GM23338 (cell line): ENCODE measurements at regions not wholly inside any gene's neighbourhood (a gene's known extent, or its start where the extent isn't known, plus 50 kb on each side); places are given as distances from the start of the nearest gene placed in this dataset.

Experiments
- ATAC-seq: fragments of 200-7000 bp; cut with Tn5 transposase; 3 replicates; pipeline ENCODE4 v1.9.1; 2020
- DNase-seq: peaks from one replicate; pipeline ENCODE4 v3.0.0-alpha.2; 2015; ENCODE audit warnings: low spot score
- H2AFZ ChIP-seq: fragments of 200-600 bp; sonication (generic); 2 replicates; pipeline ENCODE4 v1.8.0; 2016; ENCODE audit warnings: antibody characterized with exemption, mild to moderate bottlenecking, moderate library complexity
- H3F3A ChIP-seq: fragments of 200-600 bp; sonication (generic); replicated peaks from 2 replicates; pipeline ENCODE4 v1.8.0; 2017; ENCODE audit warnings: antibody characterized with exemption, mixed run types, low read depth
- H3K27ac ChIP-seq: fragments of 200-600 bp; sonication (generic); 2 replicates; pipeline ENCODE4 v1.6.1; 2016; ENCODE audit warnings: low read depth
- H3K27me3 ChIP-seq: fragments of 200-600 bp; sonication (generic); 2 replicates; pipeline ENCODE4 v1.8.0; 2016; ENCODE audit warnings: mild to moderate bottlenecking, mixed run types, moderate library complexity; ENCODE audit not compliant: insufficient read depth
- H3K36me3 ChIP-seq: fragments of 200-600 bp; sonication (generic); 2 replicates; pipeline ENCODE4 v1.8.0; 2016; ENCODE audit warnings: mild to moderate bottlenecking; ENCODE audit not compliant: insufficient read depth
- H3K4me1 ChIP-seq: fragments of 200-600 bp; sonication (generic); 2 replicates; pipeline ENCODE4 v1.8.0; 2016; ENCODE audit warnings: mild to moderate bottlenecking, moderate library complexity; ENCODE audit not compliant: insufficient read depth
- H3K4me2 ChIP-seq: fragments of 200-600 bp; sonication (generic); 2 replicates; pipeline ENCODE4 v1.7.1; 2017; ENCODE audit warnings: mixed run types
- H3K4me3 ChIP-seq: fragments of 200-600 bp; sonication (generic); 2 replicates; pipeline ENCODE4 v1.6.1; 2016; ENCODE audit warnings: mixed run types
- H3K79me2 ChIP-seq: fragments of 200-600 bp; sonication (generic); replicated peaks from 2 replicates; pipeline ENCODE4 v1.8.0; 2017; ENCODE audit warnings: mild to moderate bottlenecking; ENCODE audit not compliant: insufficient read depth
- H3K9me2 ChIP-seq: fragments of 200-600 bp; sonication (generic); 2 replicates; pipeline ENCODE4 v1.8.0; 2017; ENCODE audit not compliant: insufficient read depth
- H4K20me1 ChIP-seq: fragments of 200-600 bp; sonication (generic); replicated peaks from 2 replicates; pipeline ENCODE4 v1.8.0; 2017; ENCODE audit warnings: mild to moderate bottlenecking; ENCODE audit not compliant: insufficient read depth
- H3K27ac Mint-ChIP-seq: 2 replicates; pipeline ENCODE4 v1.8.0; 2020; ENCODE audit warnings: inconsistent platforms, mild to moderate bottlenecking, moderate library complexity, mixed read lengths
- H3K27me3 Mint-ChIP-seq: 3 replicates; pipeline ENCODE4 v1.8.0; 2022; ENCODE audit warnings: low read depth, mild to moderate bottlenecking, moderate library complexity, mixed read lengths, inconsistent platforms; ENCODE audit not compliant: insufficient read depth, poor library complexity
- H3K36me3 Mint-ChIP-seq: 3 replicates; pipeline ENCODE4 v1.8.0; 2021; ENCODE audit warnings: low read depth, mild to moderate bottlenecking, inconsistent platforms, moderate library complexity, mixed read lengths
- H3K4me1 Mint-ChIP-seq: 3 replicates; pipeline ENCODE4 v1.8.0; 2020; ENCODE audit warnings: mild to moderate bottlenecking, inconsistent platforms, mixed read lengths
- H3K4me3 Mint-ChIP-seq: 3 replicates; pipeline ENCODE4 v1.8.0; 2021; ENCODE audit warnings: moderate library complexity, mild to moderate bottlenecking, inconsistent platforms, mixed read lengths
- H3K9me3 Mint-ChIP-seq: 3 replicates; pipeline ENCODE4 v1.8.0; 2020; ENCODE audit warnings: moderate library complexity, mild to moderate bottlenecking, inconsistent platforms, mixed read lengths
- CREB1 ChIP-seq: fragments of 250-450 bp; sonication (Bioruptor Pico); IDR thresholded peaks from 2 replicates; pipeline ENCODE4 v1.5.0; 2020; ENCODE audit warnings: low read depth, mild to moderate bottlenecking, moderate library complexity
- EZH2 ChIP-seq: fragments of 200-600 bp; sonication (generic); IDR thresholded peaks from one replicate; pipeline ENCODE4 v1.8.0; 2017; ENCODE audit warnings: antibody characterized with exemption, mild to moderate bottlenecking, low read depth; ENCODE audit not compliant: unreplicated experiment
- JUNB ChIP-seq: IDR thresholded peaks from one replicate; pipeline ENCODE4 v1.6.1; 2016; ENCODE audit warnings: antibody characterized with exemption; ENCODE audit not compliant: unreplicated experiment
- POLR2AphosphoS5 ChIP-seq: IDR thresholded peaks from 2 replicates; pipeline ENCODE4 v1.6.1; 2016; ENCODE audit warnings: antibody characterized with exemption, low read depth
- ZNF114 ChIP-seq: fragments of 250-450 bp; sonication (Bioruptor Pico); IDR thresholded peaks from 2 replicates; pipeline ENCODE4 v1.5.0; 2020; ENCODE audit warnings: mild to moderate bottlenecking, moderate library complexity
- ZNF331 ChIP-seq: fragments of 250-450 bp; sonication (Bioruptor Pico); IDR thresholded peaks from 2 replicates; pipeline ENCODE4 v1.5.0; 2020; ENCODE audit warnings: low read depth, mild to moderate bottlenecking, moderate library complexity
- TF ChIP-seq, protein P1 (sequence below): fragments of 250-450 bp; sonication (Bioruptor Pico); IDR thresholded peaks from 2 replicates; pipeline ENCODE4 v1.5.0; 2020; ENCODE audit warnings: mild to moderate bottlenecking, moderate library complexity
- TF ChIP-seq, protein P2 (sequence below), 2 experiments: fragments of 200-600 bp in 1 of 2; sonication (generic) in 1 of 2; conservative IDR thresholded peaks; 2 replicates each; pipeline versions ENCODE4 v1.5.1 to v1.6.1; 2016 to 2017; ENCODE audit warnings: antibody characterized with exemption in 2 of 2, low read depth in 2 of 2, mild to moderate bottlenecking in 2 of 2, moderate library complexity in 1 of 2
- TF ChIP-seq, protein P3 (sequence below): IDR thresholded peaks from one replicate; pipeline ENCODE4 v1.6.1; 2018; ENCODE audit warnings: antibody characterized with exemption; ENCODE audit not compliant: unreplicated experiment

DNA sequence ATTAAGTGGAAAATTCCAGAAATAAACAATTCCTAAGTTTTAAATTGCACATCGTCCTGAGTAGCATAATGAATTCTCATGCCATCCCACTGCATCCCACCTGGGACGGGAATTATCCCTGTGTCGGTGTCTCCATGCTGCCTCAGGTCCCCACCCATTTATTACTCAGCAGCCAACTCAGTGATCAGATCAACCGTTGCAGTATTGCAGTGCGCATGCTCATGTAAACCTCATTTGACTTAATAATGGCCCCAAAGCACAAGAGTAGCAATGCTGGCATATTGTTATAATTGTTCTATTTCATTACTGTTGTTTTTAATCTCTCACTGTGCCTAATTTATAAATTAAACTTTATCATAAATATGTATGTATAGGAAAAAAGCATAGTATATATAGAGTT, 214.4 kb downstream of the METTL4 start (continued):
- TF ChIP-seq, protein P1, sequence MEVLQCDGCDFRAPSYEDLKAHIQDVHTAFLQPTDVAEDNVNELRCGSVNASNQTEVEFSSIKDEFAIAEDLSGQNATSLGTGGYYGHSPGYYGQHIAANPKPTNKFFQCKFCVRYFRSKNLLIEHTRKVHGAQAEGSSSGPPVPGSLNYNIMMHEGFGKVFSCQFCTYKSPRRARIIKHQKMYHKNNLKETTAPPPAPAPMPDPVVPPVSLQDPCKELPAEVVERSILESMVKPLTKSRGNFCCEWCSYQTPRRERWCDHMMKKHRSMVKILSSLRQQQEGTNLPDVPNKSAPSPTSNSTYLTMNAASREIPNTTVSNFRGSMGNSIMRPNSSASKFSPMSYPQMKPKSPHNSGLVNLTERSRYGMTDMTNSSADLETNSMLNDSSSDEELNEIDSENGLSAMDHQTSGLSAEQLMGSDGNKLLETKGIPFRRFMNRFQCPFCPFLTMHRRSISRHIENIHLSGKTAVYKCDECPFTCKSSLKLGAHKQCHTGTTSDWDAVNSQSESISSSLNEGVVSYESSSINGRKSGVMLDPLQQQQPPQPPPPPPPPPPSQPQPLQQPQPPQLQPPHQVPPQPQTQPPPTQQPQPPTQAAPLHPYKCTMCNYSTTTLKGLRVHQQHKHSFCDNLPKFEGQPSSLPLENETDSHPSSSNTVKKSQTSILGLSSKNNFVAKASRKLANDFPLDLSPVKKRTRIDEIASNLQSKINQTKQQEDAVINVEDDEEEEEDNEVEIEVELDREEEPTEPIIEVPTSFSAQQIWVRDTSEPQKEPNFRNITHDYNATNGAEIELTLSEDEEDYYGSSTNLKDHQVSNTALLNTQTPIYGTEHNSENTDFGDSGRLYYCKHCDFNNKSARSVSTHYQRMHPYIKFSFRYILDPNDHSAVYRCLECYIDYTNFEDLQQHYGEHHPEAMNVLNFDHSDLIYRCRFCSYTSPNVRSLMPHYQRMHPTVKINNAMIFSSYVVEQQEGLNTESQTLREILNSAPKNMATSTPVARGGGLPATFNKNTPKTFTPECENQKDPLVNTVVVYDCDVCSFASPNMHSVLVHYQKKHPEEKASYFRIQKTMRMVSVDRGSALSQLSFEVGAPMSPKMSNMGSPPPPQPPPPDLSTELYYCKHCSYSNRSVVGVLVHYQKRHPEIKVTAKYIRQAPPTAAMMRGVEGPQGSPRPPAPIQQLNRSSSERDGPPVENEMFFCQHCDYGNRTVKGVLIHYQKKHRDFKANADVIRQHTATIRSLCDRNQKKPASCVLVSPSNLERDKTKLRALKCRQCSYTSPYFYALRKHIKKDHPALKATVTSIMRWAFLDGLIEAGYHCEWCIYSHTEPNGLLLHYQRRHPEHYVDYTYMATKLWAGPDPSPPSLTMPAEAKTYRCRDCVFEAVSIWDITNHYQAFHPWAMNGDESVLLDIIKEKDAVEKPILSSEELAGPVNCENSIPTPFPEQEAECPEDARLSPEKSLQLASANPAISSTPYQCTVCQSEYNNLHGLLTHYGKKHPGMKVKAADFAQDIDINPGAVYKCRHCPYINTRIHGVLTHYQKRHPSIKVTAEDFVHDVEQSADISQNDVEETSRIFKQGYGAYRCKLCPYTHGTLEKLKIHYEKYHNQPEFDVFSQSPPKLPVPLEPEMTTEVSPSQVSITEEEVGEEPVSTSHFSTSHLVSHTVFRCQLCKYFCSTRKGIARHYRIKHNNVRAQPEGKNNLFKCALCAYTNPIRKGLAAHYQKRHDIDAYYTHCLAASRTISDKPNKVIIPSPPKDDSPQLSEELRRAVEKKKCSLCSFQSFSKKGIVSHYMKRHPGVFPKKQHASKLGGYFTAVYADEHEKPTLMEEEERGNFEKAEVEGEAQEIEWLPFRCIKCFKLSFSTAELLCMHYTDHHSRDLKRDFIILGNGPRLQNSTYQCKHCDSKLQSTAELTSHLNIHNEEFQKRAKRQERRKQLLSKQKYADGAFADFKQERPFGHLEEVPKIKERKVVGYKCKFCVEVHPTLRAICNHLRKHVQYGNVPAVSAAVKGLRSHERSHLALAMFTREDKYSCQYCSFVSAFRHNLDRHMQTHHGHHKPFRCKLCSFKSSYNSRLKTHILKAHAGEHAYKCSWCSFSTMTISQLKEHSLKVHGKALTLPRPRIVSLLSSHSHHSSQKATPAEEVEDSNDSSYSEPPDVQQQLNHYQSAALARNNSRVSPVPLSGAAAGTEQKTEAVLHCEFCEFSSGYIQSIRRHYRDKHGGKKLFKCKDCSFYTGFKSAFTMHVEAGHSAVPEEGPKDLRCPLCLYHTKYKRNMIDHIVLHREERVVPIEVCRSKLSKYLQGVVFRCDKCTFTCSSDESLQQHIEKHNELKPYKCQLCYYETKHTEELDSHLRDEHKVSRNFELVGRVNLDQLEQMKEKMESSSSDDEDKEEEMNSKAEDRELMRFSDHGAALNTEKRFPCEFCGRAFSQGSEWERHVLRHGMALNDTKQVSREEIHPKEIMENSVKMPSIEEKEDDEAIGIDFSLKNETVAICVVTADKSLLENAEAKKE = no peak
- no peak for TF ChIP-seq POLR2AphosphoS5
- no peak for TF ChIP-seq ZNF331 (CRISPR knock-in tag)
- no peak for TF ChIP-seq ZNF114 (CRISPR knock-in tag)

DNA sequence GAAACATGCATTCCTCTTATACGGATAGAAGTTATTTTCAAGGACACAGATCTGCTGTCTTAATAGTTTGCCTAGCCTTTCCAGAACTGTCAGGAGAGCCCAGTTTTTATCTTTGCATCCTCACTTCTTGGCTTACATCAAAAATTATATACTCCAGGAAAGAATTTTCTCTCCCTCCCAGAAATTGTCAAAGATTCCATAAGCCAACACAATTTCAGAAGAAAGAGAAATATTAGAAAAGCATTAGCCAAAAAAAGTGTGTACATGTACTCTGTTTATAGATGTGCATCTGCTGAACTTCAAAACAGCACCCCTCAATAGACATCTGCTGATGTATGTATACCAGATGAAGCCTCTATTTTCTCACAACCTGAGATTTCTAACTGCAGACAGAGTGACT, 210.4 kb downstream of the METTL4 start:
- Histone ChIP-seq H3K4me2 (no peak overlapping the region), H3K27ac (no peak overlapping the region), H4K20me1 (no peaks in the 10 kb centered on the region), H3F3A (no peaks in the 10 kb centered on the region), H2AFZ (no peak overlapping the region), H3K27me3 (no peaks in the 10 kb centered on the region), H3K79me2 (no peaks in the 10 kb centered on the region), H3K9me2 (no peaks in the 10 kb centered on the region), H3K36me3 (no peaks in the 10 kb centered on the region), H3K4me1 (peaks cover 5% of the 10 kb centered on the region; the same call in 1 of the 2 replicates), H3K4me3 (no peak overlapping the region)
- Mint-ChIP-seq H3K27me3 (peaks cover 2% of the 10 kb centered on the region), H3K27ac (no peak overlapping the region), H3K9me3 (no peaks in the 10 kb centered on the region), H3K4me3 (no peak overlapping the region), H3K36me3 (no peaks in the 10 kb centered on the region), H3K4me1 (peaks cover 10% of the 10 kb centered on the region; the same call in 2 of the 3 replicates)
- DNase-seq = no peak
- no peak for ATAC-seq
- TF ChIP-seq CREB1 (CRISPR knock-in tag) (no peak), EZH2 (no peak), ZNF331 (CRISPR knock-in tag) (no peak), POLR2AphosphoS5 (no peak), JUNB (no peak)
- TF ChIP-seq, protein P2, sequence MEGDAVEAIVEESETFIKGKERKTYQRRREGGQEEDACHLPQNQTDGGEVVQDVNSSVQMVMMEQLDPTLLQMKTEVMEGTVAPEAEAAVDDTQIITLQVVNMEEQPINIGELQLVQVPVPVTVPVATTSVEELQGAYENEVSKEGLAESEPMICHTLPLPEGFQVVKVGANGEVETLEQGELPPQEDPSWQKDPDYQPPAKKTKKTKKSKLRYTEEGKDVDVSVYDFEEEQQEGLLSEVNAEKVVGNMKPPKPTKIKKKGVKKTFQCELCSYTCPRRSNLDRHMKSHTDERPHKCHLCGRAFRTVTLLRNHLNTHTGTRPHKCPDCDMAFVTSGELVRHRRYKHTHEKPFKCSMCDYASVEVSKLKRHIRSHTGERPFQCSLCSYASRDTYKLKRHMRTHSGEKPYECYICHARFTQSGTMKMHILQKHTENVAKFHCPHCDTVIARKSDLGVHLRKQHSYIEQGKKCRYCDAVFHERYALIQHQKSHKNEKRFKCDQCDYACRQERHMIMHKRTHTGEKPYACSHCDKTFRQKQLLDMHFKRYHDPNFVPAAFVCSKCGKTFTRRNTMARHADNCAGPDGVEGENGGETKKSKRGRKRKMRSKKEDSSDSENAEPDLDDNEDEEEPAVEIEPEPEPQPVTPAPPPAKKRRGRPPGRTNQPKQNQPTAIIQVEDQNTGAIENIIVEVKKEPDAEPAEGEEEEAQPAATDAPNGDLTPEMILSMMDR (conservative IDR thresholded peaks at IDR 0.05; ENCODE audit: low read depth in 2 of 2) = no peak
- TF ChIP-seq, protein P3, sequence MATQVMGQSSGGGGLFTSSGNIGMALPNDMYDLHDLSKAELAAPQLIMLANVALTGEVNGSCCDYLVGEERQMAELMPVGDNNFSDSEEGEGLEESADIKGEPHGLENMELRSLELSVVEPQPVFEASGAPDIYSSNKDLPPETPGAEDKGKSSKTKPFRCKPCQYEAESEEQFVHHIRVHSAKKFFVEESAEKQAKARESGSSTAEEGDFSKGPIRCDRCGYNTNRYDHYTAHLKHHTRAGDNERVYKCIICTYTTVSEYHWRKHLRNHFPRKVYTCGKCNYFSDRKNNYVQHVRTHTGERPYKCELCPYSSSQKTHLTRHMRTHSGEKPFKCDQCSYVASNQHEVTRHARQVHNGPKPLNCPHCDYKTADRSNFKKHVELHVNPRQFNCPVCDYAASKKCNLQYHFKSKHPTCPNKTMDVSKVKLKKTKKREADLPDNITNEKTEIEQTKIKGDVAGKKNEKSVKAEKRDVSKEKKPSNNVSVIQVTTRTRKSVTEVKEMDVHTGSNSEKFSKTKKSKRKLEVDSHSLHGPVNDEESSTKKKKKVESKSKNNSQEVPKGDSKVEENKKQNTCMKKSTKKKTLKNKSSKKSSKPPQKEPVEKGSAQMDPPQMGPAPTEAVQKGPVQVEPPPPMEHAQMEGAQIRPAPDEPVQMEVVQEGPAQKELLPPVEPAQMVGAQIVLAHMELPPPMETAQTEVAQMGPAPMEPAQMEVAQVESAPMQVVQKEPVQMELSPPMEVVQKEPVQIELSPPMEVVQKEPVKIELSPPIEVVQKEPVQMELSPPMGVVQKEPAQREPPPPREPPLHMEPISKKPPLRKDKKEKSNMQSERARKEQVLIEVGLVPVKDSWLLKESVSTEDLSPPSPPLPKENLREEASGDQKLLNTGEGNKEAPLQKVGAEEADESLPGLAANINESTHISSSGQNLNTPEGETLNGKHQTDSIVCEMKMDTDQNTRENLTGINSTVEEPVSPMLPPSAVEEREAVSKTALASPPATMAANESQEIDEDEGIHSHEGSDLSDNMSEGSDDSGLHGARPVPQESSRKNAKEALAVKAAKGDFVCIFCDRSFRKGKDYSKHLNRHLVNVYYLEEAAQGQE = no peak
